GM23248 (cell line): ENCODE measurements at regions not wholly inside any gene's neighbourhood (a gene's known extent, or its start where the extent isn't known, plus 50 kb on each side); places are given as distances from the start of the nearest gene placed in this dataset.

Experiments
- DNase-seq: peaks from one replicate; pipeline ENCODE4 v3.0.0-alpha.2; 2015
- H2AFZ ChIP-seq: fragments of 200-600 bp; sonication (generic); 2 replicates; pipeline ENCODE4 v1.6.1; 2016; ENCODE audit warnings: antibody characterized with exemption
- H3F3A ChIP-seq: fragments of 200-600 bp; sonication (generic); 2 replicates; pipeline ENCODE4 v1.6.1; 2016; ENCODE audit warnings: mild to moderate bottlenecking, antibody characterized with exemption, mixed run types; ENCODE audit not compliant: insufficient read depth
- H3K27ac ChIP-seq: fragments of 200-600 bp; sonication (generic); 2 replicates; pipeline ENCODE4 v1.5.1; 2016; ENCODE audit warnings: mild to moderate bottlenecking
- H3K27me3 ChIP-seq: fragments of 200-600 bp; sonication (generic); replicated peaks from 2 replicates; pipeline ENCODE4 v1.6.1; 2016; ENCODE audit warnings: mild to moderate bottlenecking; ENCODE audit not compliant: insufficient read depth
- H3K36me3 ChIP-seq: fragments of 200-600 bp; sonication (generic); 2 replicates; pipeline ENCODE4 v1.6.1; 2016; ENCODE audit warnings: low read depth, mild to moderate bottlenecking
- H3K4me1 ChIP-seq: fragments of 200-600 bp; sonication (generic); 2 replicates; pipeline ENCODE4 v1.6.1; 2016; ENCODE audit warnings: mild to moderate bottlenecking; ENCODE audit not compliant: insufficient read depth
- H3K4me2 ChIP-seq: fragments of 200-600 bp; sonication (generic); one replicate; pipeline ENCODE4 v1.6.1; 2016; ENCODE audit warnings: mild to moderate bottlenecking; ENCODE audit not compliant: unreplicated experiment
- H3K4me3 ChIP-seq: fragments of 200-600 bp; sonication (generic); 2 replicates; pipeline ENCODE4 v1.5.1; 2016; ENCODE audit warnings: mild to moderate bottlenecking
- H3K79me2 ChIP-seq: fragments of 200-600 bp; sonication (generic); 2 replicates; pipeline ENCODE4 v1.6.1; 2016; ENCODE audit warnings: mild to moderate bottlenecking; ENCODE audit not compliant: insufficient read depth
- H3K9ac ChIP-seq: fragments of 200-600 bp; sonication (generic); 2 replicates; pipeline ENCODE4 v1.6.1; 2016; ENCODE audit warnings: mild to moderate bottlenecking
- H3K9me2 ChIP-seq: fragments of 200-600 bp; sonication (generic); 2 replicates; pipeline ENCODE4 v1.6.1; 2016; ENCODE audit warnings: mixed run types, mild to moderate bottlenecking, moderate library complexity; ENCODE audit not compliant: insufficient read depth
- H3K9me3 ChIP-seq: fragments of 200-600 bp; sonication (generic); one replicate; pipeline ENCODE4 v1.6.1; 2017; ENCODE audit warnings: low read depth
- H4K20me1 ChIP-seq: fragments of 200-600 bp; sonication (generic); 2 replicates; pipeline ENCODE4 v1.6.0; 2016; ENCODE audit not compliant: insufficient read depth
- EZH2 ChIP-seq: fragments of 200-600 bp; sonication (generic); IDR thresholded peaks from 2 replicates; pipeline ENCODE4 v1.6.1; 2018; ENCODE audit warnings: antibody characterized with exemption, mild to moderate bottlenecking; ENCODE audit not compliant: insufficient read depth, poor library complexity, severe bottlenecking
- EZH2phosphoT487 ChIP-seq: fragments of 200-600 bp; sonication (generic); IDR thresholded peaks from 2 replicates; pipeline ENCODE4 v1.6.1; 2018; ENCODE audit warnings: antibody characterized with exemption, moderate library complexity, mild to moderate bottlenecking, low read depth; ENCODE audit not compliant: insufficient read depth
- WGBS, 2 experiments: methylation state at CpG; one replicate each; pipeline ENCODE4 v1.1.6; 2015 to 2017; ENCODE audit warnings: low lambda C conversion rate in 2 of 2, low coverage in 1 of 2; ENCODE audit errors: missing lambda C conversion rate in 2 of 2; 5-methylcytosine and 5-hydroxymethylcytosine counted together
- in situ Hi-C: fragments of 300-500 bp; cut with MboI; formaldehyde crosslinking; loops from 2 replicates; pipeline ENCODE4 v1.15.0; 2020

DNA sequence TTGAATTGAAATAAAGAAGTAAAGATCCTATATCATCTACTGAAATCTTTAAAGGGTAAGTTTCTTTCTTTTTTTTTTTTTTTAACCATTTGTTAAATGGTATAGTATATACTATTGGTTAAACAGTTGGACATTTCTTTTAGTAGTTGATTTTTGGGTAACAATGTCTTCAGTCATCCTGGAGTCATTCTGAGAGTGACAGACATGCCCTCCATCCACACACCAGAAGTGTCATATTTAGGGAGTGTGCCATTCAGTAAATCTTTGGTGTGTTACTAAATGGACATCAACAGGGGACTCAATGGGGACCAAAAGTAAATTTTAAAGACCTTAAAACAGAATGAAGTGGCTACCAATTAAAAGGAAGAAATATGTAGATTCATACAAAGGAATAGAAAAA lies 50.8 kb upstream of the SLC39A10 start:
- Histone ChIP-seq H3K4me1 (peaks cover 5% of the 10 kb centered on the region), H2AFZ (0 out of 2 replicates have a peak overlapping the region, but pooled peaks have one; percentile 18), H3K79me2 (no peaks in the 10 kb centered on the region), H3K9ac (no peak overlapping the region), H3K36me3 (no peaks in the 10 kb centered on the region), H3K27me3 (no peaks in the 10 kb centered on the region), H3K4me3 (no peak overlapping the region), H3K9me2 (no peaks in the 10 kb centered on the region), H3K27ac (no peak overlapping the region), H3K4me2 (no peak overlapping the region), H3F3A (peaks cover 1% of the 10 kb centered on the region; the same call in 1 of the 2 replicates), H4K20me1 (no peaks in the 10 kb centered on the region), H3K9me3 (no peaks in the 10 kb centered on the region)
- TF ChIP-seq EZH2: no peak
- no peak for TF ChIP-seq EZH2phosphoT487
- in situ Hi-C loops: no loop called here
- DNase-seq: no peak

DNA sequence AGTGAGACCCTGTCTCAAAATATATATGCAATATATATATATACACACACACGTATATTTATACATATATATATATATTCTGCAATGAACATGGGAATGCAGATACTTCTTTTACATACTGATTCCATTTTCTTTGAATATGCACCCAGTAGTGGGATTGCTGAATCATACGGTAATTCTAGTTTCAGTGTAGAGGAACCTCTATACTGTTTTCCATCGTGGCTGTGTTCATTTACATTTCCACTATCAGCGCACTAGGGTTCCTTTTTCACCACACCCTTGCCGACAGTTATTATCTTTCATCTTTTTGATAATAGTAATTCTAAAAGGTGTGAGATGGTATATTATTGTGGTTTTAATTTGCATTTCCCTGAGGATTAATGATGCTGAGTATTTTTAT lies 52.3 kb upstream of the SLC39A10 start:
- H3K4me2 ChIP-seq: no peak overlapping the region
- no peaks in the 10 kb centered on the region for H4K20me1 ChIP-seq
- WGBS, 2 experiments: 85 to 87% methylated on average over 5 of the region's 5 CpGs
- H3K27me3 ChIP-seq: no peaks in the 10 kb centered on the region
- H3K9ac ChIP-seq: no peak overlapping the region
- H3K27ac ChIP-seq: no peak overlapping the region
- DNase-seq: no peak
- H3F3A ChIP-seq: peaks cover 11% of the 10 kb centered on the region; the same call in 1 of the 2 replicates
- no peaks in the 10 kb centered on the region for H3K9me3 ChIP-seq
- no peaks in the 10 kb centered on the region for H3K9me2 ChIP-seq
- TF ChIP-seq EZH2phosphoT487: no peak
- no peak for TF ChIP-seq EZH2
- in situ Hi-C loops: no loop called here
- H3K4me3 ChIP-seq: no peak overlapping the region
- no peaks in the 10 kb centered on the region for H3K36me3 ChIP-seq
- peaks cover 12% of the 10 kb centered on the region for H3K4me1 ChIP-seq
- no peak overlapping the region for H2AFZ ChIP-seq
- no peaks in the 10 kb centered on the region for H3K79me2 ChIP-seq

DNA sequence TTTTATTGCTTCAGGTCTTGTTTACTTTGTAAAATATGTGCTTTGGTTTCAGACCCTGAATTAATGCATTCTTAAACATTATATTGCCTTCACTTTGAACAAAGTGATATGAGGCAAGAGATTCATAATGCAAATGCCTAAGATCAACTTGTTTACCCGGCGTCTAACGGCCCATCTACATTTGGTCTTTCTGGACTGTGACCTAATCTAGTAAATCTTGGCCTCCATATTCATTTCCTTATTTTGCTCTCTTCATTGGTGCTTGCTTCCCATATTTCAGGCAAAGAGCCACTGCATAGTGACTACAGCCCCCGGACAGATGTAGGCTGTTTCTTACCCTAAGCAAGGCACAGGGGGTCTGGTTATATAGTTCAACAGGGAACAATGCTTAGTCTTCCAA lies 53.0 kb upstream of the SLC39A10 start:
- Histone ChIP-seq H3K27me3 (no peaks in the 10 kb centered on the region), H2AFZ (no peak overlapping the region), H3K4me2 (no peak overlapping the region), H3K4me1 (peaks cover 12% of the 10 kb centered on the region), H3K9me3 (no peaks in the 10 kb centered on the region), H3K27ac (no peak overlapping the region), H3K9ac (no peak overlapping the region), H3F3A (peaks cover 11% of the 10 kb centered on the region; the same call in 1 of the 2 replicates), H3K9me2 (no peaks in the 10 kb centered on the region), H3K36me3 (no peaks in the 10 kb centered on the region), H4K20me1 (no peaks in the 10 kb centered on the region), H3K79me2 (no peaks in the 10 kb centered on the region), H3K4me3 (no peak overlapping the region)
- WGBS, 2 experiments: 93 to 94% methylated on average over 4 of the region's 4 CpGs
- TF ChIP-seq EZH2phosphoT487 (no peak), EZH2 (no peak)
- DNase-seq: no peak
- in situ Hi-C loops: no loop called here

GRCh38 chr2:195603408-195603807 lies 53.6 kb upstream of the SLC39A10 start:
- Histone ChIP-seq H3K9me3 (no peaks in the 10 kb centered on the region), H3K27me3 (no peaks in the 10 kb centered on the region), H3K4me2 (no peak overlapping the region), H3K36me3 (no peaks in the 10 kb centered on the region), H3K27ac (no peak overlapping the region), H3K79me2 (no peaks in the 10 kb centered on the region), H3F3A (peaks cover 11% of the 10 kb centered on the region; the same call in 1 of the 2 replicates), H3K4me3 (no peak overlapping the region), H3K9ac (no peak overlapping the region), H4K20me1 (no peaks in the 10 kb centered on the region), H3K4me1 (peaks cover 12% of the 10 kb centered on the region), H2AFZ (no peak overlapping the region), H3K9me2 (no peaks in the 10 kb centered on the region)
- DNase-seq: no peak
- in situ Hi-C loops: no loop called here
- TF ChIP-seq EZH2: no peak
- no peak for TF ChIP-seq EZH2phosphoT487
- WGBS, 2 experiments: 64 to 72% methylated on average over 4 of the region's 4 CpGs

DNA sequence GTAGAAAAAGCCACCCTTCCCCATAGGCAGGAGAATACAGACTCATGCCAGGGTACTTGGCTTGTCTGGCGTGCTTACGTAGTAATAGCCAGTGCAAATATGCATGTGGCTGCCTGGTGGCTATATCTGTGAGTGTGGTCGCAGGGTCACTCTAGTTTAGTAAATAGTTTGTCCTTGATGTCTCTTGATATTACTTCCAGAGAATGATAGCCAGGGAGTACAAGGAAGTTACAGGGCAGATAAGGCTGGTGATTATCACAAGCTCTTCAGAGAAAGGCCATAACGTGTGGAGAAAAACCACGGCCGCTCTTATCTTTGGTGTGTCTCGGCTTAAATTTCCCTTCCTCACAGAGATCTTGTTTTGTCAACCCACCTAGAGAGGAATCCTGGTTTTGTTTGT lies 54.3 kb upstream of the SLC39A10 start:
- Histone ChIP-seq H3K27me3 (no peaks in the 10 kb centered on the region), H2AFZ (no peak overlapping the region), H3K9me2 (no peaks in the 10 kb centered on the region), H3K9ac (no peak overlapping the region), H3K27ac (no peak overlapping the region), H4K20me1 (no peaks in the 10 kb centered on the region), H3K9me3 (no peaks in the 10 kb centered on the region), H3K4me2 (no peak overlapping the region), H3K4me3 (no peak overlapping the region), H3K4me1 (peaks cover 12% of the 10 kb centered on the region), H3K79me2 (no peaks in the 10 kb centered on the region), H3F3A (peaks cover 11% of the 10 kb centered on the region; the same call in 1 of the 2 replicates), H3K36me3 (no peaks in the 10 kb centered on the region)
- in situ Hi-C loops: no loop called here
- WGBS, 2 experiments: 97% methylated on average over 7 of the region's 7 CpGs
- TF ChIP-seq EZH2phosphoT487 (no peak), EZH2 (no peak)
- no peak for DNase-seq
